A549 (cell line): ENCODE measurements at regions not wholly inside any gene's neighbourhood (a gene's known extent, or its start where the extent isn't known, plus 50 kb on each side); places are given as distances from the start of the nearest gene placed in this dataset.

ENCODE experiments used
- CBX8 ChIP-seq: fragments of 200-600 bp; sonication (generic); IDR thresholded peaks from 2 replicates; pipeline ENCODE4 v1.6.1; 2016
- CTCF ChIP-seq: fragments of >200 bp; sonication (Bioruptor Twin); formaldehyde crosslinking; IDR thresholded peaks from 3 replicates; pipeline ENCODE4 v1.5.1; 2016
- EP300 ChIP-seq, 2 experiments: fragments of >200 bp; sonication (Bioruptor Twin); formaldehyde crosslinking; IDR thresholded peaks; 2 replicates in 1 of 2; 3 replicates in 1 of 2; pipeline ENCODE4 v1.6.1; 2016 to 2017
- HMGXB4 ChIP-seq: fragments of 250-450 bp; sonication (Bioruptor Pico); IDR thresholded peaks from 2 replicates; pipeline ENCODE4 v1.5.0; 2021; ENCODE audit warnings: mild to moderate bottlenecking, moderate library complexity, borderline replicate concordance
- JUNB ChIP-seq: fragments of >200 bp; sonication (Bioruptor Twin); formaldehyde crosslinking; IDR thresholded peaks from 2 replicates; pipeline ENCODE4 v1.6.1; 2016
- KDM1A ChIP-seq: fragments of 200-600 bp; sonication (generic); IDR thresholded peaks from 2 replicates; pipeline ENCODE4 v1.6.1; 2016; ENCODE audit warnings: low read depth, mild to moderate bottlenecking
- KDM5A ChIP-seq: fragments of 200-600 bp; sonication (generic); IDR thresholded peaks from 2 replicates; pipeline ENCODE4 v1.6.1; 2016; ENCODE audit warnings: antibody characterized with exemption, mild to moderate bottlenecking
- MAZ ChIP-seq: fragments of 150-350 bp; IDR thresholded peaks from 2 replicates; pipeline ENCODE4 v1.6.1; 2014; ENCODE audit warnings: antibody characterized with exemption, low read depth, low read length, borderline replicate concordance
- NFE2L2 ChIP-seq: fragments of 150-350 bp; conservative IDR thresholded peaks from 2 replicates; pipeline ENCODE4 v1.6.1; 2014; ENCODE audit warnings: low read length
- RCOR1 ChIP-seq: fragments of 150-350 bp; IDR thresholded peaks from 2 replicates; pipeline ENCODE4 v1.6.1; 2014; ENCODE audit warnings: antibody characterized with exemption, low read length, low read depth
- RFX5 ChIP-seq: fragments of 450-650 bp; IDR thresholded peaks from 2 replicates; pipeline ENCODE4 v1.7.1; 2014; ENCODE audit warnings: antibody characterized with exemption, mild to moderate bottlenecking, moderate library complexity
- TF ChIP-seq, protein P1 (sequence below): IDR thresholded peaks from 2 replicates; pipeline ENCODE4 v1.6.1; 2012
- TF ChIP-seq, protein P2 (sequence below): fragments of 450-650 bp; IDR thresholded peaks from 2 replicates; pipeline ENCODE4 v1.6.1; 2014; ENCODE audit warnings: antibody characterized with exemption
- TF ChIP-seq, protein P3 (sequence below): IDR thresholded peaks from 2 replicates; pipeline ENCODE4 v1.6.1; 2012

DNA sequence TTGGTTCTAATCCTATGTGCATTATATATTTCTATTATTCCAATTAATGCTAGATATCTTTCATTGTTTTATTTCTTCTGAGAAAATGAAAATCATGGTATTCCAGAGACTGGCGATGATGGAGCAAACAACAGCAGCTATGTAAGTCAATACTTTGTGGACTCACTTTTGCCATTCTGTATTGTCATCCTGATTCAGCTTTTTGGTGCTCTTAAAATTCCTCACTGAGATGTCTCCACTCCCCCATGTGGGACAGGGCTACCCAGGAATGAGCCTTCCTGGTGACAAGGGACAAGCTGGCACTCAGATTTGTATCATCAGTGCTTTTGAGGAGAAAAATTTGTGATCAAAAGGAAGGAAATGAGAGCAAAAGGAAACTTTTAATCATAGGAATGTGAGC is 56.7 kb upstream of the XCR1 start:
- no peak for TF ChIP-seq CTCF
- no peak for TF ChIP-seq CBX8
- TF ChIP-seq, protein P1, sequence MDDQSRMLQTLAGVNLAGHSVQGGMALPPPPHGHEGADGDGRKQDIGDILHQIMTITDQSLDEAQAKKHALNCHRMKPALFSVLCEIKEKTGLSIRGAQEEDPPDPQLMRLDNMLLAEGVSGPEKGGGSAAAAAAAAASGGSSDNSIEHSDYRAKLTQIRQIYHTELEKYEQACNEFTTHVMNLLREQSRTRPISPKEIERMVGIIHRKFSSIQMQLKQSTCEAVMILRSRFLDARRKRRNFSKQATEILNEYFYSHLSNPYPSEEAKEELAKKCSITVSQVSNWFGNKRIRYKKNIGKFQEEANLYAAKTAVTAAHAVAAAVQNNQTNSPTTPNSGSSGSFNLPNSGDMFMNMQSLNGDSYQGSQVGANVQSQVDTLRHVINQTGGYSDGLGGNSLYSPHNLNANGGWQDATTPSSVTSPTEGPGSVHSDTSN = no peak
- no peak for TF ChIP-seq KDM1A
- TF ChIP-seq EP300 (IDR thresholded peaks at IDR 0.05) = no peak
- no peak for TF ChIP-seq JUNB
- no peak for TF ChIP-seq KDM5A
- TF ChIP-seq, protein P2, sequence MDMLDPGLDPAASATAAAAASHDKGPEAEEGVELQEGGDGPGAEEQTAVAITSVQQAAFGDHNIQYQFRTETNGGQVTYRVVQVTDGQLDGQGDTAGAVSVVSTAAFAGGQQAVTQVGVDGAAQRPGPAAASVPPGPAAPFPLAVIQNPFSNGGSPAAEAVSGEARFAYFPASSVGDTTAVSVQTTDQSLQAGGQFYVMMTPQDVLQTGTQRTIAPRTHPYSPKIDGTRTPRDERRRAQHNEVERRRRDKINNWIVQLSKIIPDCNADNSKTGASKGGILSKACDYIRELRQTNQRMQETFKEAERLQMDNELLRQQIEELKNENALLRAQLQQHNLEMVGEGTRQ = no peak
- no peak for TF ChIP-seq RFX5
- TF ChIP-seq, protein P3, sequence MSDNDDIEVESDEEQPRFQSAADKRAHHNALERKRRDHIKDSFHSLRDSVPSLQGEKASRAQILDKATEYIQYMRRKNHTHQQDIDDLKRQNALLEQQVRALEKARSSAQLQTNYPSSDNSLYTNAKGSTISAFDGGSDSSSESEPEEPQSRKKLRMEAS = no peak
- no peak for TF ChIP-seq NFE2L2
- TF ChIP-seq HMGXB4 (CRISPR knock-in tag) = no peak
- TF ChIP-seq RCOR1 = no peak
- TF ChIP-seq MAZ = no peak
